MCF 10A (cell line): ENCODE measurements at regions not wholly inside any gene's neighbourhood (a gene's known extent, or its start where the extent isn't known, plus 50 kb on each side); places are given as distances from the start of the nearest gene placed in this dataset.
A peak's percentile ranks its signal among the peaks of the same experiment; 100 is the strongest.

ENCODE experiments used
- BruUV-seq: library from RNA; stranded (reverse); fragments of 400-500 nt; replicated peaks from 2 replicates; lab custom pipeline; 2021; lab: Mats Ljungman, UMichigan
- CTCF ChIA-PET: fragments of 300-600 bp; sonication (Branson Sonifier 250); formaldehyde crosslinking; extraction: SDS; loops from one replicate; lab custom pipeline; 2021; ENCODE audit warnings: antibody characterized with exemption, inconsistent platforms; lab: Yijun Ruan, JAX
- POLR2A ChIA-PET: fragments of 300-600, 350-650 bp; sonication (Branson Sonifier 250); formaldehyde crosslinking; extraction: SDS; loops from one replicate; lab custom pipeline; 2020; ENCODE audit warnings: antibody characterized with exemption, inconsistent platforms; lab: Yijun Ruan, JAX
- DNase-seq: peaks from one replicate; pipeline ENCODE4 v3.0.0-alpha.2; 2018; ENCODE audit not compliant: unreplicated experiment
- H3K27ac Mint-ChIP-seq: one replicate; pipeline ENCODE4 v1.8.0; 2022; ENCODE audit warnings: mild to moderate bottlenecking, low read depth, mixed read lengths; ENCODE audit not compliant: unreplicated experiment
- H3K27me3 Mint-ChIP-seq: one replicate; pipeline ENCODE4 v1.8.0; 2022; ENCODE audit warnings: mixed read lengths; ENCODE audit not compliant: insufficient read depth, unreplicated experiment
- H3K36me3 Mint-ChIP-seq: one replicate; pipeline ENCODE4 v1.8.0; 2022; ENCODE audit warnings: mild to moderate bottlenecking, moderate library complexity, mixed read lengths; ENCODE audit not compliant: insufficient read depth, unreplicated experiment
- H3K4me1 Mint-ChIP-seq: one replicate; pipeline ENCODE4 v1.8.0; 2022; ENCODE audit warnings: mixed read lengths; ENCODE audit not compliant: insufficient read depth, unreplicated experiment
- H3K4me3 Mint-ChIP-seq: one replicate; pipeline ENCODE4 v1.8.0; 2022; ENCODE audit warnings: mild to moderate bottlenecking, moderate library complexity, mixed read lengths; ENCODE audit not compliant: unreplicated experiment
- H3K9me3 Mint-ChIP-seq: one replicate; pipeline ENCODE4 v1.8.0; 2022; ENCODE audit warnings: mixed read lengths; ENCODE audit not compliant: unreplicated experiment
- CTCF ChIP-seq: fragments of 200-600 bp; IDR thresholded peaks from one replicate; pipeline ENCODE4 v1.8.0; 2022; ENCODE audit warnings: antibody characterized with exemption, mild to moderate bottlenecking; ENCODE audit not compliant: unreplicated experiment
- intact Hi-C: fragments of 100-400 bp; cut with micrococcal nuclease; formaldehyde crosslinking; loops from 2 replicates; pipeline ENCODE4 v1.14.1; 2022

GRCh38 chr5:134063188-134063820 is 51.2 kb upstream of the TCF7 start:
- no peak for TF ChIP-seq CTCF
- POLR2A ChIA-PET, result interaction anchor here (1.0 kb wide), 1 partner anchor 12 kb away, joined by 4 read pairs; no protein-coding TSS in a partner anchor
- Mint-ChIP-seq H3K36me3 (no peaks in the 10 kb centered on the region), H3K9me3 (no peaks in the 10 kb centered on the region), H3K4me3 (no peak overlapping the region), H3K4me1 (peaks cover 13% of the 10 kb centered on the region), H3K27ac (no peak overlapping the region), H3K27me3 (no peaks in the 10 kb centered on the region)
- intact Hi-C loops, result no loop called here
- DNase-seq, result peak; percentile 18
- no TSS peak for BruUV-seq
- CTCF ChIA-PET, result interaction anchor here (1.4 to 4.1 kb wide), 4 partner anchors 15 to 77 kb away, joined by 5 to 29 read pairs (median 7); no protein-coding TSS in a partner anchor

GRCh38 chr5:134059758-134060495 is 54.6 kb upstream of the TCF7 start:
- no peaks in the 10 kb centered on the region for H3K27me3 Mint-ChIP-seq
- no peak for TF ChIP-seq CTCF
- intact Hi-C loops, result loop anchor here (1.0 to 5.0 kb wide), 2 partner anchors 21 to 32 kb away; no protein-coding TSS in a partner anchor
- no TSS peak for BruUV-seq
- no peak for DNase-seq
- no peak overlapping the region for H3K4me3 Mint-ChIP-seq
- H3K27ac Mint-ChIP-seq, result peak overlapping the region; percentile 87
- no peaks in the 10 kb centered on the region for H3K36me3 Mint-ChIP-seq
- CTCF ChIA-PET, result interaction anchor here (1.3 to 4.2 kb wide), 10 partner anchors 13 to 244 kb away, joined by 4 to 26 read pairs (median 6); no protein-coding TSS in a partner anchor
- H3K4me1 Mint-ChIP-seq, result peaks cover 16% of the 10 kb centered on the region
- POLR2A ChIA-PET, result interaction anchor here (1.0 to 1.5 kb wide), 6 partner anchors 13 to 81 kb away, joined by 3 to 5 read pairs (median 4); no protein-coding TSS in a partner anchor
- no peaks in the 10 kb centered on the region for H3K9me3 Mint-ChIP-seq

GRCh38 chr5:134055015-134055414 is 50.2 kb upstream of the VDAC1 start:
- H3K27me3 Mint-ChIP-seq, result no peaks in the 10 kb centered on the region
- no peaks in the 10 kb centered on the region for H3K36me3 Mint-ChIP-seq
- DNase-seq, result no peak
- ChIA-PET POLR2A (no interaction called here), CTCF (interaction anchor here (0.7 to 25.6 kb wide), 4 partner anchors 12 to 958 kb away, joined by 3 to 867 read pairs (median 19); no protein-coding TSS in a partner anchor)
- intact Hi-C loops, result loop anchor here (5.0 kb wide), 1 partner anchor 37 kb away; no protein-coding TSS in a partner anchor
- no peak for TF ChIP-seq CTCF
- no peaks in the 10 kb centered on the region for H3K9me3 Mint-ChIP-seq
- H3K4me1 Mint-ChIP-seq, result peaks cover 45% of the 10 kb centered on the region
- no peak overlapping the region for H3K4me3 Mint-ChIP-seq
- BruUV-seq, result no TSS peak
- no peak overlapping the region for H3K27ac Mint-ChIP-seq
